Vagina (tissue), 2 donors: ENCODE measurements at regions not wholly inside any gene's neighbourhood (a gene's known extent, or its start where the extent isn't known, plus 50 kb on each side); places are given as distances from the start of the nearest gene placed in this dataset.

Experiments used
- DNase-seq, 2 donors: peaks; one replicate each; pipeline ENCODE4 v3.0.0-alpha.2; 2017; ENCODE audit errors: extremely low spot score in 2 of 2
- H3K27ac ChIP-seq: fragments of 200-600 bp; sonication (generic); one replicate; pipeline ENCODE4 v1.5.1; 2019
- H3K27me3 ChIP-seq: fragments of 200-600 bp; sonication (generic); one replicate; pipeline ENCODE4 v1.5.1; 2019
- H3K36me3 ChIP-seq, 2 donors: fragments of 200-600 bp; sonication (generic); one replicate each; pipeline ENCODE4 v1.5.1; 2017 to 2019
- H3K4me1 ChIP-seq: fragments of 200-600 bp; sonication (generic); one replicate; pipeline ENCODE4 v1.5.1; 2019
- H3K4me3 ChIP-seq, 2 donors: fragments of 200-600 bp; sonication (generic); 1 replicate in 1 of 2; 2 replicates in 1 of 2; pipeline ENCODE4 v1.5.1; 2016 to 2019
- H3K9me3 ChIP-seq: fragments of 200-600 bp; sonication (generic); one replicate; pipeline ENCODE4 v1.5.1; 2019
- CTCF ChIP-seq, 3 experiments: fragments of 450-650 bp in 2 of 3; fragments of 200-600 bp in 1 of 3; sonication (generic) in 1 of 3; IDR thresholded peaks; one replicate each; pipeline ENCODE4 v1.5.1; 2017 to 2019; ENCODE audit warnings: antibody characterized with exemption in 3 of 3, mild to moderate bottlenecking in 2 of 3, moderate library complexity in 2 of 3
- POLR2A ChIP-seq, 2 donors: fragments of 450-650 bp; IDR thresholded peaks; one replicate each; pipeline ENCODE4 v1.6.1; 2017; ENCODE audit warnings: antibody characterized with exemption in 2 of 2, mild to moderate bottlenecking in 2 of 2, moderate library complexity in 2 of 2
- POLR2AphosphoS5 ChIP-seq, 2 donors: sonication (generic); formaldehyde crosslinking; IDR thresholded peaks; one replicate each; pipeline ENCODE4 v1.9.0; 2017; ENCODE audit warnings: antibody characterized with exemption in 2 of 2, mild to moderate bottlenecking in 2 of 2, low read depth in 1 of 2; ENCODE audit not compliant: insufficient read depth in 1 of 2
- intact Hi-C: fragments of 100-400 bp; cut with DNase I; formaldehyde crosslinking; loops from one replicate; pipeline ENCODE4 v1.15.1; 2023

- Histone ChIP-seq H3K4me1 (no peaks in the 10 kb centered on the region), H3K27ac (no peak overlapping the region), H3K27me3 (no peaks in the 10 kb centered on the region), H3K9me3 (peaks cover 3% of the 10 kb centered on the region), H3K4me3 (no peak overlapping the region), H3K36me3 (no peaks in the 10 kb centered on the region)
- intact Hi-C loops, result no loop called here
- TF ChIP-seq CTCF (IDR thresholded peaks at IDR 0.05) (no peak), POLR2A (IDR thresholded peaks at IDR 0.05) (no peak), POLR2AphosphoS5 (IDR thresholded peaks at IDR 0.05; ENCODE audit: insufficient read depth in 1 of 2, low read depth in 1 of 2) (no peak)
- DNase-seq, result no peak
Measured at GRCh38 chr2:225773148-225773547, 373.6 kb downstream of the NYAP2 start.

GRCh38 chr2:225771701-225772100 is 372.2 kb downstream of the NYAP2 start:
- Histone ChIP-seq H3K27me3 (no peaks in the 10 kb centered on the region), H3K4me3 (no peak overlapping the region), H3K9me3 (peaks cover 3% of the 10 kb centered on the region), H3K27ac (no peak overlapping the region), H3K4me1 (no peaks in the 10 kb centered on the region), H3K36me3 (no peaks in the 10 kb centered on the region)
- DNase-seq, result no peak
- TF ChIP-seq CTCF (IDR thresholded peaks at IDR 0.05), result no peak
- no peak for TF ChIP-seq POLR2AphosphoS5 (IDR thresholded peaks at IDR 0.05; ENCODE audit: insufficient read depth in 1 of 2, low read depth in 1 of 2)
- TF ChIP-seq POLR2A (IDR thresholded peaks at IDR 0.05), result no peak
- intact Hi-C loops, result no loop called here

GRCh38 chr2:225768741-225769140 is 369.2 kb downstream of the NYAP2 start:
- no peak for DNase-seq
- H3K27me3 ChIP-seq, result no peaks in the 10 kb centered on the region
- H3K36me3 ChIP-seq, result no peaks in the 10 kb centered on the region
- no peak overlapping the region for H3K27ac ChIP-seq
- H3K9me3 ChIP-seq, result no peaks in the 10 kb centered on the region
- intact Hi-C loops, result no loop called here
- TF ChIP-seq POLR2AphosphoS5 (IDR thresholded peaks at IDR 0.05; ENCODE audit: insufficient read depth in 1 of 2, low read depth in 1 of 2), result no peak
- TF ChIP-seq CTCF (IDR thresholded peaks at IDR 0.05), result no peak
- no peak for TF ChIP-seq POLR2A (IDR thresholded peaks at IDR 0.05)
- H3K4me3 ChIP-seq, result no peak overlapping the region
- H3K4me1 ChIP-seq, result no peaks in the 10 kb centered on the region

- Histone ChIP-seq H3K4me1 (no peaks in the 10 kb centered on the region), H3K36me3 (no peaks in the 10 kb centered on the region), H3K27ac (no peak overlapping the region), H3K27me3 (no peaks in the 10 kb centered on the region), H3K4me3 (no peak overlapping the region), H3K9me3 (no peaks in the 10 kb centered on the region)
- TF ChIP-seq POLR2A (IDR thresholded peaks at IDR 0.05) (no peak), POLR2AphosphoS5 (IDR thresholded peaks at IDR 0.05; ENCODE audit: insufficient read depth in 1 of 2, low read depth in 1 of 2) (no peak)
- intact Hi-C loops, result no loop called here
- no peak for DNase-seq
Measured at GRCh38 chr2:225766431-225766830, 366.9 kb downstream of the NYAP2 start.

- Histone ChIP-seq H3K27me3 (no peaks in the 10 kb centered on the region), H3K4me3 (no peak overlapping the region), H3K9me3 (no peaks in the 10 kb centered on the region), H3K36me3 (no peaks in the 10 kb centered on the region), H3K4me1 (no peaks in the 10 kb centered on the region), H3K27ac (no peak overlapping the region)
- intact Hi-C loops, result no loop called here
- TF ChIP-seq POLR2AphosphoS5 (IDR thresholded peaks at IDR 0.05; ENCODE audit: insufficient read depth in 1 of 2, low read depth in 1 of 2) (no peak), CTCF (IDR thresholded peaks at IDR 0.05) (no peak), POLR2A (IDR thresholded peaks at IDR 0.05) (no peak)
- no peak for DNase-seq
Measured at GRCh38 chr2:225765820-225766219, 366.3 kb downstream of the NYAP2 start.

GRCh38 chr2:225764346-225764745 is 364.8 kb downstream of the NYAP2 start:
- Histone ChIP-seq H3K4me3 (no peak overlapping the region), H3K27ac (no peak overlapping the region), H3K27me3 (no peaks in the 10 kb centered on the region), H3K4me1 (no peaks in the 10 kb centered on the region), H3K36me3 (no peaks in the 10 kb centered on the region), H3K9me3 (no peaks in the 10 kb centered on the region)
- intact Hi-C loops, result no loop called here
- no peak for DNase-seq
- TF ChIP-seq POLR2A (IDR thresholded peaks at IDR 0.05) (no peak), POLR2AphosphoS5 (IDR thresholded peaks at IDR 0.05; ENCODE audit: insufficient read depth in 1 of 2, low read depth in 1 of 2) (no peak), CTCF (IDR thresholded peaks at IDR 0.05) (no peak)
